ENCODE measurements at regions not wholly inside any gene's neighbourhood (a gene's known extent, or its start where the extent isn't known, plus 50 kb on each side); places are given as distances from the start of the nearest gene placed in this dataset.
"Not testable (repeated sequence)": the region's sequence is repeated elsewhere in the genome, so short reads cannot be mapped to it uniquely, and the experiment has no call there.

DNA sequence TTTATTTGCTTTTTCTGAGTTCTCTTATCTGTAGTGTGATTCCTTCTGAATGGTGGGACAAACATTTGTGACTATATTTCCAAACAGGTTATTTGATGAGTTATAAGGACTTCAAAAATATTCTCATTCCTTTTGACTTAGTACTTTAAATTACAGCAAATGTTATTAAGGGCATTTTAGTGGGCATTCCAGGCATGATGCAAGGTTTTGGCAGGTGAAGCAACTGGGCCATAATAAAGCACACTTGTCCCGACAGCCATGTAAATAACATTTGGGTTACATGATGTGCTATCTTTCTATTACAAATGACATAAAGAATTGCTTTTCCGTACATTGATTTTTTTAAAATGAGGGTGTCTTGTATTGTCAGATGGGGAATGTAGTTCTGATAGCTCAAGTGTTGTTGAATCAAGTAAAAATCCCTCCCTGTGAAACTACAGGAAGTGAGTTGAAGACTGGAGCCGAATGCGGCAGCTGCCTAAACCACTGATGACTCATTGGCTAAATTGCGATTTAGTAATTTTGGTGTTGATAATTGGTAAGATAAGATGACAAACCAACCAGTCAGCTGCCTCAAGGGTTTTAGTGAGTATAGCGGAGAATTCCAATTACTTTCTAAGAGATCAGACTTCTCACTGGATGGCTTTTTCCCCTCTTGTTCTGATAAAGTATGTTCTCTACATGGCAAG is 231.3 kb upstream of the NPY start:
- DNase-seq (ENCODE audit: low read depth) = peak; percentile 49

DNA sequence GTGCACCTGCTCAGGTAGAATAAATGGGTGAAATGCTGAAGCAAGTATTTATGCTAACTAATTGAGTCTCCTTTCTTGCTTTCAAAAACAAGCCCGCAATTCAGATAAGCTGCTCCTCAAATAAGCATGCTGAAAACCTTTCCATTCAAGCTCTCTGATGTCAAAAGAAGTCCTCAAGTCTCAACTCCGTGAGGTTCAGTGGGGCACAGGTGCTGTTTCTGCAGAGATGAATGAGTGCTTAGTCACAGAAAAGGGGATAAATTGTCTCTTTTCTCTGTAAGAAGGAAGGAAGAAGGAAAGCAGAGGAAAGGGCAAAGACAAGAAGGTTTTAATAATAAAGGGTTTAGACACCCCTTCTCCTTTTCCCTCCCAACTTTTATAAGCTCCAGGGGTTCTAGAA is 229.8 kb upstream of the NPY start:
- DNase-seq (ENCODE audit: low read depth) = no peak

DNA sequence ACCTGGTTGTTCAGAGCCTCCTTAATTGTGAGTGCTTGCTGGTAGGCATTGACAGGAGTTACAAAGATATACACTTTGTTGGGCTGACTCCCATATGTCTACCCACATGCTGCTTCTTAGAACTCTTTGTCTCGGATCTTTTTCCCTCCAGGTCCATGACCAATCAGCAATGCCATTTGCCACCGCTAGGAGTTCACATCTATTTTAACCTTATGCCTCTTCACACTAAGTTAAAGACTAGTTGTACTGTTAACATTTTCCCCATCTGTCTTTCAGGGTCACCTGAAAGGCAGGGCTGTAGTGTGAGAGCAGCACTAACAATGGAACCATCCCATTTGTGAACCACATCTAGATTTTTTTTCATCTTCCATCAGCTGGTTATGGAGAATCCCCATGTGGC is 226.7 kb upstream of the NPY start:
- no peak for DNase-seq (ENCODE audit: low read depth)

DNA sequence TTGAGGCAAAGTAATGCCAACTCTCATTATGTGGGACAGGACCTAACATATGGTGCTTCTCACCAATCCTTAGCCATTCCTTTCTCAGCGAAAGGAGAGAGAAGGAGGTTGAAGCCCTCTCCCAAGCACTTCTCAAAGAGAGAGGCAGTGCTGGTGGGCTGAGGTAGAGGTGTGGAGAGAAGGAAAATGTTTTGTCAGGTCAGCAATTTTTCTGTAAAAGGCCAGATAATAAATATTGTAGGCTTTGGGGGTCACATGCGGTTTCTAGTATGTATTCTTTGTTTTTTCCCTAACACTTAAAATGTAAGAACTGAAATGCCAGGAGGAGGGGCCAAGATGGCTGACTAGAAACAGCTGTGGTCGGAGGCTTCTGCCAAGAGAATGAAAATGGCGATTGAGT is 225.0 kb upstream of the NPY start:
- no peak for DNase-seq (ENCODE audit: low read depth)

DNA sequence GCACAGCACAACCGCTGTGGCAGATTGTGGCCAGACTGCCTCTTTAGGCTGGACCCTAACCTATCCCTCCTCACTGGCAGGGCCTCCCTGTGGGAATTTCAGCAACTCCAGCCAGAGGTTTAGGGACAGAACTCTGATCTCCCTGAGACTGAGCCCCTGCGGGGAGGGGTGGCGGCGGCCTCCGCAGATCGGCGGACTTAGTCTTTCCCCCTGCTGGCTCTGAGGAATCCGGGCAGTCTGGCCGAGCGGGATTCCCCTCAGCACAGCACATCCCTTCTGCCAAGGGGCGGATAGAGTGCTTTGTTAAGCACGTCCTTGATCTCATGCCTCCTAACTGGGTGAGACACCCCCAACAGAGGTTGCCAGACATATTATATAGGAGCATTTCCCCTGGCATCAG is 224.2 kb upstream of the NPY start:
- DNase-seq (ENCODE audit: low read depth) = no peak

DNA sequence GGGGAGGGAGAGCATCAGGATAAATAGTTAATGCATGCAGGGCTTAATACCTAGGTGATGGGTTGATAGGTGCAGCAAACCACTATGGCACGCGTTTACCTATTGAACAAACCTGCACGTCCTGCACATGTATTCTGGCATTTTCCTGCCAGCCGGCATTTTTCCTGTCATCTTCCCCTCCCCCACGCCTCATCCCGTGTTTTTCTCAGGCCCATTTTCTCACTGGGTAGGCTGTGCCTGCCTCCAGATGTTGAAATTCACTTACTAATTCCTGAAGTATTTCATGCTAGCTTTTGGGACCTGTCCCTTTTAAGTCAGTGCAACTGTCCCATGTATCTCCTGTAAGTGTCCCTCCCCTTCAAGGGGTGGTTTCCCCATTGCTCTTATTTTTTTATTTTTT is 220.3 kb upstream of the NPY start:
- DNase-seq (ENCODE audit: low read depth) = no peak

DNA sequence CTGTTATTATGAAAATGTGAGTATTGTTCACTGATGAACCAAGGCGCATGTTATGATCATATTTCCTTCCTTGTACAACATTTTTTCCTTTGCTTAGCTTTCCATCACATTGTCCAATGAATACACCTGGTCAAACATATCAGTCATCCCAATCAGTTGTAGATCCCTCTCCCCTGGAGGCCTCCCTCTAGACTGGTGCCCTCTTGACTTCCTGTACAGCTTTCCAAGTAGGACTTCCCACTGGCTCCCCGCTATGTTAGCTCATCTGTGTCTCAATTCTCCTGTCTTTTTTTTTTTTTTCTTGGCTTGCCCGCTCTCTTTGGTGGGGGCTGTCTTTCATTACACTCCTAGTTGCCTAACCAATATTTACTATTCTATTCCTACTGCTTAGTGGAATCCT is 214.2 kb upstream of the NPY start:
- no peak for DNase-seq (ENCODE audit: low read depth)

DNA sequence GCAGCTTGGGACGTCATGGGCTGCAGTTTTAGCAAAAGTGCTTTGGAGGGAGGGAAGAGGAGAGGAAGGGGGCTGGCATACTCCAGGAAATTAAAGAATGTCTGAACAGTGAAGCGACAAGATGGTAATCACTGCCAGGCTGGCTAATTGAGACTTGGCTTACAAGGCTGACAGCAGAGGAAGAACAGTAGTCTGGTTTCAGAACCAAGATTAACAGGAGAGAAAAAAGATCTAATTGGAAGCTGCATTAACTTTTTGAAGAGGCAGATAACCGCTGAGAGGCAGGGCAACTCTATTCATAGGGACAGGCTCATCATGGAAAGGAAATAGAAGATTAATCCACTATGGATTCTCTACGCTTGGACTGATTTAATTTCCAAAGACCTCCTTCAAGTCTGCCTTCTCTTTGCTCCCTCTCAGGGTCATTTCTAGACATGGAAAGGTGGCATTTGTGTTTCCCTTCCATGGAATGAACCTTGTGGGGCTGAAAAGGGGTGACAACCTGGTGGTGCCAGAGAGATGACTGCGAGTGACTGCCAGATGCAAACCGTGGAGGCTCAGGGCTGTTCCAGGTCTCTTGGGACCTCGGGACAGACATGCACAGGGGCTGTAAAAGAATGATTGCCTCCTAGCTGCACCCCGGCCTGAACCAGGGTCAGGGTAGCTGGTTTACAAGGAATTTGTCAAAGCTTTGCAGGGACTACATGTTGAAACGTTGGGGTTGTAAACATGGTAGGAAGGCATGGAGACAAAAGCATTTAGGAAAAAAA is 210.2 kb upstream of the NPY start:
- DNase-seq (ENCODE audit: low read depth) = no peak

DNA sequence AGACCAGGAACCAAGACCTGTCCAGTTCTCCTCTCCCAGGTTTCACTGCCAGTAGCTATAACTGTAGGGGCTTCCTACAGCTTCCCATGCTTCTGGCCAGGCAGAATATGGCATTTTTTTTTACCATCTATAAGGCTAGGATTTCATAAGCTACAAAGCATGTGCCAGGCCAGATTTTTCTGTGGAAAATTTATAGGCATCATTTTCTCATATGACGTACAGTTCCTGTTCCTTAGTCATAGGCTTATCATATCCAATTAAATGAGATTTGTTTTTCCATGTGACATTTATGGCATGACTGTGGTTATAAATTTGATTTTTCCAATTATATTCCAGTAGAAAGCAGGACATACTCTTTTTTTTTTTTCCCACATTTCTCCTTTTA is 208.6 kb upstream of the NPY start:
- no peak for DNase-seq (ENCODE audit: low read depth)

DNA sequence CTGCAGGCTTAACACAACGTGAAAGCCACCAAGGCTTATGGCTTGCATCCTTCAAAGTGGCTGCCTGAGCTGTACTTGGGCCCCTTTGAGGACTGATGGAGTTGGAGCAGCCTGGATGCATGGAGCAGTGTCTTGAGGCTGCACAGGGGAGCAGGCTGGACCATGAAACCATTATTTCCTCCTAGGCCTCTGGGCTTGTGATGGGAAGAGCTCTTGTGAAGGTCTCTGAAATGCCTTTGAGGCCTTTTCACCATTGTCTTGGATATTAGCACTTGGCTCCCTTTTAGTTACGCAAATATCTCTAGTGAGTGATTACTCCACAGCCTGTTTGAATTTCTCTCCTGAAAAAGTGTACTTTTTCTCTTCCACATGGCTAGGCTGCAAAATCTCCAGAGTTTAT is 201.2 kb upstream of the NPY start:
- no peak for DNase-seq (ENCODE audit: low read depth)

DNA sequence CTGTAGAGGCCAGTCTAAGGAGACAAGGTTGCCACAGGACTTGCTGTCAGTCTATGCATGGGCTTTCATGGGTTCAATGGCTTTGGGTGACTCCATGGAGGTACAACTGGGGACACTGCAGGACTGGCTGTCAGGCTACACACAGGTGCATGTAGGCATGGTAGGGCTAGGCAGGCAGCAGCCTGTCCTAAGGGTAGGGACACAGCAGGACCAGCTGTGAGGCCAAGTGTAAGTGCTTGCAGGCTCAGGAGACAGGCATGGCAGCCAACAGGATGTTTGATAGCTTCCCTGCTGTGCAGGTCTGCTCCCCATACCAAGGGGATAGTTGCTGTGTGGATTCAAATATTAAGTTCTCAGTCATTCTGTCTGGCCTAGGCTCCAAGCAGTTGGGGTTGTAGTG is 181.0 kb upstream of the NPY start:
- DNase-seq (ENCODE audit: low read depth) = no peak

DNA sequence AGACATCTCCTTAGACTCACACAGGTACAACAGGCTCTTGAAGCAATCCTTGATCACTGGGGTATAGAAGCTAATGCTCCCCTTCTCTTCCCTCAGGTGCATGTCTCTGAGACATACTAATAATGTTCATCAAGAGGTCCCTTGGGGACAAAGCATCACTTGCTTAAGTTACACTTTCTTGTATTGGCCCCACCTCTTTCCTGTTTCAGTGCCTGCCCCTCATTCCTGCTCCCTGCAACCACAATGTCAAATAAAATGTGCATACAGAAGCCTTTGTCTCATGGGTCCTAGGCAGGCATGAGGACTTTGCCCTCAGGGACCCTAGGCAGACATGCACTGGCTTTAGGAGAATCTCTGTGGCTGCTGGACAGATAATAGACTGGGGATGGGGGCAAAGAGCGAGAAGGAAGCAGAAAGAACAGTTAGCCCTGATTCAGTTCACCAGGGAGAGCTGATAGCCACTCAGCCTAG is 175.0 kb upstream of the NPY start:
- DNase-seq (ENCODE audit: low read depth) = no peak

DNA sequence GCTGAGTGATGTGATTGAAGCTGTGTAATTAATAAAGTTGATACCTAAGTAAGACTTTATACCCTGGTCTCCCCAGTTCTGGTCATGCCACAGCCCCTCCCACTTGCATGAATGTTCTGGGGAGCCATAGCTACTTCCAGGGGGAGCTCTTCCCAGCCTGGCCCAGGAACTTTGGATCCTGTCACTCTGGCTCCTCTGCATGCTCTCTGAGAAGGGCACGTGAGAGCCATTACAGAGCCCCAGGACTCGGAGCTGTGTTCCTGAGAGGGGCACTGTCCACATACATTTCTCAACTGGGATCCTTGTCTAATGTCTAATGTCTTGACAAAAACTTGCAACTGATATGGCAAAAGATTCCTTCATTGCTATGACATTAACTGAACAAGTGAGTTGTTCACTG is 173.9 kb upstream of the NPY start:
- no peak for DNase-seq (ENCODE audit: low read depth)

DNA sequence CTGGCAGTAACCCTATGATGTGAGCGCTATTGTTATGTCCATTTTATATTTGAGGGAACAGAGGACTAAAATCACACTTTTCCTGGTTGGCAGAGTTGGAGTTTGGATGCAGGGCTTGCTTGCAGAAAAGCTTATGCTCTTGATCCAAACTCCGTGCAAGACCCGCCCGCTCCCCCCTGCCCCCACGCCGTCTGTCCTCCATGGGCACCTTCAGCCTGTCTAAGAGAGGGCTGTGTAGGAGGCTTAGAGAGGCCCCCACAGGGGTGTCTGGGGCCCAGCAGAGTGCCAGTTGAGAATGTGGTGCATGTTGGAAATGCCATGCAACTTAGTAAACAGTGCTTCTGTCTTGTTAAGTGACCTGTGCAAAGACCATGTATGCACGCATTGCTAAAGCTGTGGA is 170.5 kb upstream of the NPY start:
- DNase-seq (ENCODE audit: low read depth) = no peak

DNA sequence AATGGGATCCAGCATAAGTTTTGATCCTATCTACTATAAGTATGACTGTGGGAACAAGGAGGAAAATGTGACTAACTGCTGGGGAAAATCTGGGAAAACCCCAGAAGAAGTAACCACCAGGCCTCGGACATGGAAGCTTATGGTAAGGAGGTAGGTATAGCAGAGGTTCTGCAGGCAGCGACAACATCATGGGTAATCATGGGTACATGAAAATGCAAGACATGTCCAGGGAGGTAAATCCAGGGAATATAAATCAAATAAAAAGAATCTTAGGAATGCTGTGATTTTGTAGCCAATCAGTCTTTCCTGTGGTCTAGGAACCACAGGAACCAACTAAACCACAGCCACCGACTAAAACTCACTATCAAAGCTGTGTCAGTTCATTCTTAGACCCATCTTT is 168.3 kb upstream of the NPY start:
- no peak for DNase-seq (ENCODE audit: low read depth)

DNA sequence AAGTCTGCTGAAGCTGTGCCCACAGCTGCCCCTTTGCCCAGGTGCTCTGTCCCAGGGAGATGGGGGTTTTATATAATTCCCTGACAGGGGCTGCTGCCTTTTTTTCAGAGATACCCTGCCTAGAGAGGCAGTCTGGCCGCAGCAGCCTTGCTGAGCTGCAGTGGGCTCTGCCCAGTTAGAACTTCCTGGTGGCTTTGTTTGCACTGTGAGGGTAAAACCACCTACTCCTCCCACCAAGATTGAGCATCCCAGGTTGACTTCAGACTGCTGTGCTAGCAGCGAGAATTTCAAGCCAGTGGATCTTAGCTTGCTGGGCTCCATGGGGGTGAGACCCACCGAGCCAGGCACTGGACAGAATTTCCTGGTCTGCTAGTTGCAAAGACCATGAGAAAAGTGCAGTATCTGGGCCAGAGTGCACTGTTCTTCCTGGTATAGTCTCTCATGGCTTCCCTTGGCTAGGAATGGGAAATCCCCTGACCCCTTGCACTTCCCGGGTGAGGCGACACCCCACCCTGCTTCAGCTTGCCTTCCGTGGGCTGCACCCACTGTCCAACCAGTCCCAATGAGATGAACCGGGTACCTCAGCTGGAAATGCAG is 166.0 kb upstream of the NPY start:
- DNase-seq (ENCODE audit: low read depth) = not testable (repeated sequence)

DNA sequence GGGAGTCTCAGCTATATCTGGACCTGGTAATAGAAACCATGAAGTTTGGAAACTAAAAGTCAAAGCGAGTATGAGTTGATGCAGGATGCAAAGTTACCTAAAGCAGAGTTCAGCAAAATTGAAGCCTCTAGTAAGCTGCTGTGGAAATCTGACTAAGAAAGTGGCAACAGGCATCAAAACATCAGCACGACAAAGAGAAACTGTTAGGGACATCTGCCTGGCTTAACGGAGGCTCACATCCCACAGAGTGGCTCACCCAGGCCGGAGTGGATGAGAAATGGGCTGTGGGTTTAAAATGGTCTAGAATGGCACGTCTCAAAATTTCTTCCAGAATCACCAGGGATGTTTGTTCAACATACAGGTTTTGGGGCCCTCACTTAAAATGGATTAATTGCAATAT is 164.1 kb upstream of the NPY start:
- no peak for DNase-seq (ENCODE audit: low read depth)

DNA sequence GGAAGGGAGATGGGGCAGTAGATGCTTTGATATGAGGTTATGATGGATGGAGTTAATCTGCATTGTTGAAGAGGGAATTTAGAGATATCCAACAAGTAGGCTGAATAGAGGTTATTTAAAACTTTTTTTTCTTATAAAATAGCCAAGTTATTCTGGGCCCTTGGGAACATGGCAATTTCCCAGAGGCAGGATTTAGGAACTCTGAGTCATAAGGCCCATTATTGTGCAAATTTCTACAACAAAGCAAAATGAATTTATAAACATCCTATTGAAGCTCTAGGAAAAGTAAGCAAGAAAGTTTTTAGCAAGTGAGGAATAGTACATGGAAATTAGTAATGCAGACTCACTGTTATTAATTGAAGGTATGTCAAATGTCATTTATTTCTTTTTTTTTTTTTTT is 160.9 kb upstream of the NPY start:
- DNase-seq (ENCODE audit: low read depth) = no peak

DNA sequence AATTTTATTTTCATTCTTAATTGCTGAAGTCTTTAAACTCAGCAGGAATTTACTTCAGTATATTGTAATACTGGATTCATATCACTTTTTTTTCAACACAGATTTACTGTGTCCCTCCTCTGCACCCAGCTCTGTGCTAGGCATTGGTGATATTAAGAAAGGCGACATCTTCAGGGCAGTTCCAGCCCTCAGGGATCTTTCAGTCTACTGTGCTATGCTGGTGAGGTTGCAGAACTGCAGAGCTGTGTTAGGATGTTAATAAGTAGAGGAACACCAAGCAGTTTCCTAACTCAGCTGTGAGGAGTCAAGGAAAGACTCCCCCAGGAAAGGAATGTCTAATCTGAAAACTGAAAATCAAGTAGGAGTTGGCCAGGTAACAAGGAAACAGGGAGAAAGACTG is 158.2 kb upstream of the NPY start:
- DNase-seq (ENCODE audit: low read depth) = no peak

DNA sequence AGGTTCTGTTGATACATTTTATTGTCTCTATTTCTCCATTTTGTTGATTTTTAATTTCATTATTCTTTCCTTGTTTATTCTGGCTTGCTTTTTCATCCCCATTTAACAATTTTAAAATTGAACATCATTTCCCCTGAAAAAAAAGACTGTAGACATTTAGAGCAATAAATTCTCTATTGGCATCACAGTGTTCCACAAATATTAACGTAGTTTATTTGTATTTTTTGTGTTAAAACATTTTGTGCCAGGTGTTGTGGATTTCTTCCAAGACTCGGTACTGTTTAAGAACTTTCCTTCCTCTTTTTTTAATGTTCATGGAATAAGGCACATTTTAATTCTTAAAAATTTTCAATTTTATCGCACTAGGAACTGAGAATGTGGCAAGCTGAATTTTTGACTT is 156.1 kb upstream of the NPY start:
- no peak for DNase-seq (ENCODE audit: low read depth)

DNA sequence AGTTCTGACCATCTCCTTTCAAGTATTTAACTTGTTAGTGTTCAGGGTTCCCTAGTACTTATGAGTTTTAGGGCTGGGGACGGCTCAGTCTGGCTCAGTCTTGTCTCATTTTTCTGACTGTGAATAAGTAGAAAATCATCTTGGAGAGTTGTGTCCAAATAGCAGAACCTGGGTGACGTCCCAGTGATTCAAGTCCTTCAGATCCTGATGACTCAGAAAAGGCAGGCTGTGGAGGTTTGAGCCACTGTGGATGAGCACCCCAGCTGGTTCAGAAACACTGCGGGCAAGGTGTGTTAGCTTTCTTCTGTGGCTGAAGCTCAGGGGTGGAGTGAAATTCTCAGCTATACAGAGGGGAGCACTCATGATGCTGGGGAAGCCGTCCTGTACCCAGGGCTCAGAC is 154.4 kb upstream of the NPY start:
- DNase-seq (ENCODE audit: low read depth) = peak; percentile 3

DNA sequence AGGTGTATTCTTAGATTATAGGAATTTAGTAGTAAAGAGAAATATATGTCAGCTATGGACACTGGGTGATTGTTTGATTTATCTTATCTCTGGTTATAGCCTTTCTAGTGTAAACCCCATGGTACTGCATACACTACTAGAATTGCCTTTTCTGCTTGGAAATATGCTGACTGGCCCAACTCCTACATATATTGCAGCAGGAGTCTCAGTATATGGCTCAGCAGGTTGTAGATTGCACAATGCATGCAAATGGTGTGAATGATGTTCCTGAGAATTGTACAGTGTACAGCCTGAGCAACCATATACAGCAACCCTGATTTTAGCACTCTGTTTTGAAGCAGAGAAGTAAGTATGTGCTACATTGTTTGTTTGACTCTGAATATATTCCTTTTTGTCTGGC is 153.4 kb upstream of the NPY start:
- DNase-seq (ENCODE audit: low read depth) = no peak

DNA sequence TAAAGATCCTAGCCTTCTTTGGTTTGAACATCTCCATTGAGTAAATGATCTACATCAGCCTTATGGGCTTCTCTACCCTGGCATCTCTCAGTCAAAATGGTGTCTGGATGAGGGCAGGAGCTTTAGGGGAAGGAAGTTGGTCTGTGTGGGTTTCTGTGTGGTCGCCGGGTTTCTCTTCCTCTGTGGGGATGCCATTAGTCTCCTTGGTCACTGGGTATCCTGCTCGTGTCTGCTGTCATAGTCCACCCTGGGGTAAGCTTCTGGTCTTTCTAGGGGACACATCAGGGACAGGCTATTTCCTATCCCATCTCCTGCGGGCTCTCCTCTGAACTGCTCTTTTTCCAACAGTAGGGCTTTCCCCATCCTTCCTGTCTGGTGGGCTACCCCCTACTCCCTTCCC is 150.3 kb upstream of the NPY start:
- DNase-seq (ENCODE audit: low read depth) = no peak

DNA sequence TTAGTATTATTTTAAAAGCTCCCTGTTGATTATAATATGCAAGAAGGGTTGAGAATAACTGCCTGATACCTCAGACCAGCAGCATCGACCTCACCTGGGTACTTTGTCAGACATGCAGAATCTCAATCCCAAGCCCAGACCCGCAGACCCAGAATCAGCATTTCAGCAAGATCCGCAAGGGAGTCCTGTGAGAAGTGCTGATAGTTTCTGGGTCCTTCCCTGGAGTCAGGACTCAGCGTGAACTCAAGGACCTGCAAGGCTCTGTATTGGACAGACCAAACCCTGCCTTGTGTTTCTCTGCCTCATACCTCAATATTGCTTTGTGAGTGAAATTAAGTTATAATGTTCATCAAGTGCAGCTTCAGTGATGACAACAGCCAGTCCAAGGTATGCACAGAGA is 149.5 kb upstream of the NPY start:
- no peak for DNase-seq (ENCODE audit: low read depth)

All from iris pigment epithelial cell (primary cell).